GM21447 (cell line): ENCODE measurements at regions not wholly inside any gene's neighbourhood (a gene's known extent, or its start where the extent isn't known, plus 50 kb on each side); places are given as distances from the start of the nearest gene placed in this dataset.
"Not testable (repeated sequence)": the region's sequence is repeated elsewhere in the genome, so short reads cannot be mapped to it uniquely, and the experiment has no call there.

Source experiments
- ATAC-seq: cut with Tn5 transposase; IDR thresholded peaks from one replicate; pipeline ENCODE4 v1.9.1; 2021; ENCODE audit not compliant: unreplicated experiment

DNA sequence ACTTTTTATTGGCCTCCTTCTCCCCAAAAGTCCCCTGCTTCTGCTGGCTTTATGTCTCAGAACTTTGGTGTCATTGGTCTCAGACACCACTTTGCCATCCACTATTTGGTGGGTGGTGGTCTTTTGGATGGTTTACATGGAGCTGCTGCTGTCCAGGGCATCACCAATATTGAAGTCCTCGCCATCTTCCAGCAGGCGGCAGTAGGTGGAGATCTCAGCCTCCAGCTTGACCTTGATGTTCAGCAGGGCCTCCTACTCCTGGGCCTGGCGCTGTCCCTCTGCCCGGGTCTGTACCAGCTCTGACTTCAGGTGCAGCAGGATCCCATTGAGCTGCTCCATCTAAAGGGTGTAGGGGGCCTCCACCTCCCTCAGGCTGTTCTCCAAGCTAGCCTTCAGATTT lies 148.4 kb upstream of the FOXA2 start:
- no peak for ATAC-seq

DNA sequence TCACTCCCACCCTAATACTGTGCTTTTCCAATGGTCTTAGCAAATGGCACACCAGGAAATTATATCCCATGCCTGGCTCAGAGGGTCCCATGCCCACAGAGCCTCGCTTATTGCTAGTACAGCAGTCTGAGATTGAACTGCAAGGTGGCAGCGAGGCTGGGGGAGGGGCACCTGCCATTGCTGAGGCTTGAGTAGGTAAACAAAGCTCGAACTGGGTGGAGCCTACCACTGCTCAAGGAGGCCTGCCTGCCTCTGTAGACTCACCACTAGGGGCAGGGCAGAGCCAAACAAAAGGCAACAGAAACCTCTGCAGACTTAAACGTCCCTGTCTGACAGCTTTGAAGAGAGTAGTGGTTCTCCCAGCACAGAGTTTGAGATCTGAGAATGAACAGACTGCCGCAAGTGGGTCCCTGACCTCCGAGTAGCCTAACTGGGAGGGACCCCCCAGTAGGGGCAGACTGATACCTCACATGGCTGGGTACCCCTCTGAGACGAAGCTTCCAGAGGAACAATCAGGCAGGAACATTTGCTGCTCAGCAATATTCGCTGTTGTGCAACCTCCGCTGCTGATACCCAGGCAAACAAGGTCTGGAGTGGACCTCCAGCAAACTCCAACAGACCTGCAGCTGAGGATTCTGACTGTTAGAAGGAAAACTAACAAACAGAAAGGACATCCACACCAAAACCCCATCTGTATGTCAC lies 150.7 kb upstream of the FOXA2 start:
- ATAC-seq = not testable (repeated sequence)

DNA sequence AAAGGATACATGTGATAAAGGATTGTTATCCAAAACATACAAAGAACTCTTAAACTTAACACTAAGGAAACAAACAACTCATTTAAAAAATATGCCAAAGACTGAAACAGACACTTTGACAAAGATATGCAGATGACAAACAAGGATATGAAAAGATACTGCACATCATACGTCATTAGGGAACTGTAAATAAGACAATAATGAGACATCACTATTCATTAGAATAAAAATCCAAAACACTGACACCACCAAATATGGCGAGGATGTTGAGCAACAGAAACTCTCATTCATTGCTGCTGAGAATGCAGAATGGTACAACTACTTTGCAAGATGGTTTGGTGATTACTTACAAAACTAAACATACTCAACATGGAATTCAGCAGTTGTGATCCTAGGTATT lies 156.5 kb upstream of the FOXA2 start:
- no peak for ATAC-seq

GRCh38 chr20:22744341-22745193 lies 160.2 kb upstream of the FOXA2 start:
- no peak for ATAC-seq

DNA sequence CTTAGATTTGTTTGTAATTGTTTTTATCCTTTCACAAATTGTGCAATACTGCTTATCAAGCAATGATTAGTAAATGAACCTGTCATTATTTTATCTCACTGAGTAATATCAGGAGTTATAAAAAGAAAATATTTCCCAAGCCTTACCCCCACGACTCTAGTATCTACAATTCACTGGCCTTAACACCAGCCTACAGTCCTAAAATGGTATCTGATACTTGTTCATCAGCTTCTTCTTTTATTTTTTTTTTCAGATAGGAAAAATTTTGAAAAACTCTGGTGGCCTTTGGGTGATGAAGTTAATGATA lies 160.8 kb upstream of the FOXA2 start:
- ATAC-seq = no peak

DNA sequence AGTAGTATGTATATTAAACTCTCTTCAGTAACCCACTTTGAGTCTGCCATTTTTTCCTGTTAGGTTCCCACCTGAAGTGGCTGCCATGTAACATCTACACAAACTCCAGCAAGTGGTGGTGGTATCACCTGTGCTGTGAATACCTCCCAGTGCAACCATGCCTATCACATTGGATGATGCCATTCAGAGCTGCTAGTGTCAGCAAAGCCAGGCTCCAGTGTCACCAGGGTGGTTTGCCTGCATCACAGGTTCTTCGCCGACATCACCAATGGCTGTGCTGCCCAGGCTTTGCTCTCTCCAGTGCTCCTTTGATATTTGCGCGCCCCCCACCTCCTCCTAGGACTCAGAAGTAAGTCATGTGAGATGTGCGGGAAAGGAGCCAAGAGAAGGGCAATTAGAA lies 162.6 kb upstream of the FOXA2 start:
- no peak for ATAC-seq

DNA sequence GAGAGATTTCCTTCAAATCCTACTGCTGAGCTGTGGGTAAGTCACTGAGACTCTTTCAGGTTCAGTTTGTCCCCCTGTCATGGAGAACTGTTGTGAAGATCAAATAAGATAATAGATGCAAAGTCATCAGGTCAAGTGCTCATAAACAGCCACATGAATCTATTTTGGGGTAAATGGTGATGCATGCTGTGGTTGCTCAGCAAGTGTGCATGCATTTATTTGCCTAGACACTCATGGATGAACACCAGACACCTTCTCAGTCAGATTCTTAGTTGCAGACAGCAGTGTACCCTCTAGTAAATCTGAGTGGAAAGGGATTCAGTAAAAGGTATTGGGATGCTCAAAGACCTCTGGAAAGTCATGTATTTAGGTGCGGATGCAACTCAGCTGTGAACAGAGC lies 168.0 kb upstream of the FOXA2 start:
- no peak for ATAC-seq

DNA sequence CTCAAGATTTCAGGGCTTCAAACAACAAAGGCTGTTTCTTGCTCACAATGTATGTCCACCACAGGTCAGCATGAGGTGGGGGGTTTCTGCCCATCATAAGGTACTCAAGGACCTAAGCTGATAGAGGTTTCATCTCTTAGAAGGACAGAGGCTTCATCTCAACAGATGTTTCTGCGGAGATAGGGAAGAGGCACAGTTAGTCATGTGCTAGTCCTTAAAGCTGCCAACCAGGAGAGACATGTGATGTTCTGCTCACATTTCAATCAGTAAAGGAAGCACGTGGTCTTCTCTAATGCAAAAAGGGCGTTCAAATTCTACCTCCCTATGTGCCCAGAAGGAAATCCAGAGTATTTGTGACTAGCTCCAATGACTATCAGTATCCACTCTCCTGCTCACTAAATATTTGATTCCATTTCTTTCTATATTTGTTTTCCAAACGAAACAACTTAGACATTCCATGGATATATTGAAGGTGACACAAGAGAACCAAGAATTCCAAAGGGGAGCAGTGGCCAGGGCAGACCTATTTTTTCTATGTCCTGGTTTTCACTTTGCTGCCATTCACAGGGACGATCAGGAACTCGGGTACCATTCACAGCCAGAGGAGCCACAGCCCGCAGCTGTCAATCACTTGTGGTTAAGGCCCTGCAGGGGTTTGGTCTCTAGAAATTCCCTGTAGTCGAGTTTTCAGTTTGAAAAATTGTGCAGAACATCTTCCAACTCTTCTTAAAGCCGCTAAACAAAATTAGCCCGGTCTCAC lies 173.2 kb upstream of the FOXA2 start:
- no peak for ATAC-seq

DNA sequence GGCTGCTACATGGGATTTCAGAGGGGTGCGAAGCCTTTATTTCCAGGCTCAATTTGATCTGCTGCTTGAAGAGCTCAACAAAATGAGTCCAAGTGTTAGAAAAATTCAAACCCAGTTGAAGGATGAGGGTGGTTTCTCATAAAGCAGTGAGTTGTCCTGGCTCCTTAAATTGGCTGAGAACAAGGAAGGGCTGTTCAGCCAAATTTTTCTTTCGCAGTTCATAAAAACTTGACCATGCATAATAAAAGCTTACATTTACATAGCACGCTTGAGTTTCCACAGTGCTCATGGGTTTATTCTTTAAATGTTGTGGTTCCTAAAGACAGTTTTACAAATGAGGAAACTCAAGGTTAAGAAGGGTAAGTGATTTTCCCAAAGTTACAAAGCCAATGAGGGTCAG lies 174.4 kb upstream of the FOXA2 start:
- no peak for ATAC-seq

DNA sequence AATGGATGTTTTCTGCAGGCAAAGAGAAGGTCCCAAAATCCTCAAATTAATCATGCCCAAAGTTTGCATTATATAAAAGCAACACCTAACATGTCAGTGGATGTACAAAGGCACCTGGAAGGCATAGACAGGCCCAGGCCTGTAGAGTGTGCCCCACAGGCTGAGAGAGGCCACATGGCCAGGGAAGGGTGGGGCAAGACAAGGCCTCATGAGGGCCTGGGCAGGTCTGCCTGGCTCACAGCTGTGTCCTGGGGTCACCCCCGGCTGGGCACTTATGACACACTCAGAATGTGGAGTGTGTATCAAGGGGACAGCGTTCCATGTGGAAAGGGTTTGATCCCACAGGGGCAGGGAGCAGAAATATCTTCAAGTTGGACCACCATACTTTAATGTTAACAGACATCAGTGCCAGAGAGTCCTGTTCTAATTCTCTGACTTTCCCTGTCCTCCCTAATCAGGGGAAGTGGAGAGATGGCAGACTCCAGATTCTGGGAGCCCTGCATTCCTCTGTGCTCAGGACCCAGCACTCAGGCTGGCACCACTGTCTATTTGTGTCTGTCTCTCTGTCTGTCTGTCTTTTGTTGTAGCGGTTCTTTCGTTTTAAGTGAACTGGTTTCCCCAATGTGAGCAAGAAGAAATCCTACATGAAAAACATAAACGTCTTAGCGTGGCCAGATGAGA lies 178.3 kb upstream of the FOXA2 start:
- no peak for ATAC-seq

DNA sequence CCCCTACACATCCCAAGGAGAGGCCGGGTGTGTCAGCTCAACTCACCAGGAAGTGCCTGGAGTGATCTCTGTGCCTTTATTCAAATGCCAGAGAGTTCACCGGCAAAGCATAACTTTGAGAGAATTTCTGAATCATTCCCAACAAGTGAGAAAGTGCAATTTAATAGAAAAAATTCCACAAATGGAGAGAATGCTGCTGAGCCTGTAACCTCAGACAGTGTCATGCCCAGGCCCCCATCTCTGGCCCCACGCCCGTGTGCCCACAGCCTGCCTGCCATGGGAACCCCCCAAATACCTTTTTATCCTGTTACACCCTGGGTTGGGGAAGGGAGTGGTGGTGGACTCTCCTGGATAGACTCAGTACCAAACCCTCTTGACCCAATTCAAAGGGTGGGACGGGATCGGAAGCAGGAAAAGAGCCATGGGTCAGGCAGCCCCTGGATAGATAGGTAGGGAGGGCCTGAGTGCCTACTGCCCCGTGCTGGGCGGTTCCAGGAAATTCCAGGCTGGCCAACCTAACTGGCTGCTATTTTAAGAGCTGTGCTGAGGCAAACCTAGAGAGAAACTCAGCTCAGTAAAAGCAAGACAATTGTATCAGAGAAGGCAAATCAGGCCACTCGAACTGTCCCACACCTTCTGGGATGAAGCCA lies 179.0 kb upstream of the FOXA2 start:
- ATAC-seq = no peak

DNA sequence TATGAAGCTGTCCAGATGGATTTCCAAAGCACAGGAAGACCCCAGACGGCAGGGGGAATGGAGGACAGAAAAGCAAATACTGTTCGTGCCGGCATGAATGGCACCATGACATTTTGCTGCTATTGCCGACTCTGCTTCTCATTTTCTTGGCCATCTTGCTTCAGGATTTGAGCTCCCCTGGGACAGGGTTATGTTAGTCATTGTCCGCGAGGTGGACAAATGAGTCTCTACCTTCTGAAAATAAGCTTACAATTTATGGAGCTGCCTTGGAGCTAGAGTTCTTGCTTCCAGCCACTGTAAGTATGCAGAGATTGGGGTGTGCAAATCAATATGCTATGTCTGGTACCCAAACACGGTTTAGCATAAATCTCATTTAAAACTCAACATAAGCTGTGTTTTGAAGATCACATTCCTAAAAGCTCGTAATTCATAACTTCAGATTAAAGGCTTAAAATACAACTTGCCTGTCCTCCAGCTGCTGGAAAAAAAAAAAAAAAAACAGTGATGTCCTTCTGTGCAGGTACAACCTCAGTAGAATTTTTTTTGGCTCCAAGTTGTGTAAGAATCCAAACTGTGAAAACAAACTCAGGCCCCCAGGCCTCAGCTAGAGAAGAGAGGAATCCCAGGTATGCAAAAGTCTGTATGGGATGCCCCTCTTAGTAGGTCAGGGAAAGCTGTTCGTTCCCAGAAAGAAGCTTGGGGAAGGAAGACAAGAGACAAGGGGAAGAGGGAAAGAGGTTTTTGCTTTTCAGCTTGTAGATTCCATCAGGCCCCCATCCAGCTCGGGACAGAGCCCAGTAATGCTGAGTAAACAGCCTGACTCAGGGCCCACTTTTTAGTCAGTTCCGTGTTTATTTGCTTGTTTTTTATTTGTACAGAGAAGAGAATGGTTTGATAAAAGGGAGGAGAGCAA lies 184.2 kb upstream of the FOXA2 start:
- ATAC-seq = no peak

- no peak for ATAC-seq
Measured at GRCh38 chr20:22770241-22770800, 185.9 kb upstream of the FOXA2 start.

DNA sequence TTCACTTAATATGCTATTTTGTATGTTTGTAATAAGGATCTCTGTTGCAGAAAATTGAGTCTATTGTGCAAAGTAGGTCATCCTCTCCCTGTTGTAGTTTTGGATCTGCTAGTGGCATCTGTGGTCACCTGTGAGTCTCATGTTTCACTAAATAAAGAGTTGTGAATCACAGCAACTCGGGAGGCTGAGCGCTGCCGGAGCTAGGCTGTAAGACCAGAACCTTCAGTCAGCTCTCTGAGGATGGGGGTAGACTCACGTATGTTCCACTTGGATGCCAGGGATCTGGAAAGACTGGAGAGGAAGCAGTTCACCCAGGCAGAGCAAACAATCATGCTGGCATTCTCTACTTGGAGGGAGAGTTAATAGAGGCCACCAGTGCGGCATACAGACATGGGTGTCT lies 187.3 kb upstream of the FOXA2 start:
- no peak for ATAC-seq

DNA sequence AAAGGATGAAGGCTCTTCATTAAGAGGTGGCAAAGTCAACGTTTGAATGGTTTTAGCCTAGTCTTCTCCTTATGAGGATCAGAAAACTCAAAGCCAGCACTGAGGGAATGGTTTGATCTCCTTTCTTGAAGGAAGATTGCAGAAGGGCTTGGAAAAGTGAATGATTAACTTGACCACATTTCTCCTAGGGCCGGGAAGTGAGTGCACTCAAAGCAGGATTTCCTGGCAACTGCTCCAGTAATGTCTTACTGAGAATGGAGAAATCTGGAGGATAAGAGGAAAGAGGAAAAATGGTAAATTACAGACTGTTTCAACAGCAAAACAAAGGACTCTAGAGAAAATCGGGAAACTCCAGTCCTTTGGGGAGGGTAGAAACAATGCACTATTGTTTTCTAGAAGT lies 189.0 kb upstream of the FOXA2 start:
- no peak for ATAC-seq

GRCh38 chr20:22775256-22775655 lies 190.9 kb upstream of the FOXA2 start:
- ATAC-seq = no peak

DNA sequence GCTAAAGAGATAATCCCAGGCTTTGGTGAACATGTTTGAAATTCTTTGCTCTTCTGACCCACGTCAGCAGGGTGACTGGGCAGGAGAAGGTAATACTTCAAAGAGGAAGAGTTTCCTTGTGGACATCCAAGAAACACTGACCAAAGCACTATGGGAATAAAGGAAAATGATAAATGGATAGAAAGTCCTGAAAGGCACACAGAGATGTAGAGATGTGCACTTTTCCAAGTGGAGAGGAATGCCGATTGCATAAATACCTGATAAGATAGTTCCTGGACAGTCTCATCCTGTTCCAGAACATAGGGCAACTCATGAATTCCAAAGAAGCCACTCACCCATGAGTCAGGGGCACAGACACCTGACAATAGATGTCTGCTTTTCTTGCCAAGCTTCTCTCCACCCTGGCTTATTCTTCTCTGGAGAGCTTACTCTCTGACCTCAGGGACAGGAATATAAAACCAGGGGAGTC lies 191.3 kb upstream of the FOXA2 start:
- ATAC-seq = no peak

GRCh38 chr20:22776369-22776768 lies 192.0 kb upstream of the FOXA2 start:
- no peak for ATAC-seq

- no peak for ATAC-seq
Measured at GRCh38 chr20:22779878-22780277, 195.5 kb upstream of the FOXA2 start.
